HS-27A (cell line): ENCODE measurements at regions not wholly inside any gene's neighbourhood (a gene's known extent, or its start where the extent isn't known, plus 50 kb on each side); places are given as distances from the start of the nearest gene placed in this dataset.
A peak's percentile ranks its signal among the peaks of the same experiment; 100 is the strongest.
"Not testable (repeated sequence)": the region's sequence is repeated elsewhere in the genome, so short reads cannot be mapped to it uniquely, and the experiment has no call there.

Experiments used
- DNase-seq: peaks from one replicate; pipeline ENCODE4 v3.0.0-alpha.2; 2012; ENCODE audit warnings: low read depth, missing footprints

- no peak for DNase-seq
Observed at GRCh38 chr15:79539401-79539800, 107.3 kb downstream of the MINAR1 start.

GRCh38 chr15:79540551-79540950, 108.4 kb downstream of the MINAR1 start:
- DNase-seq = no peak

GRCh38 chr15:79541196-79541595, 109.1 kb downstream of the MINAR1 start:
- no peak for DNase-seq

GRCh38 chr15:79543097-79543496, 111.0 kb downstream of the MINAR1 start:
- DNase-seq = no peak

GRCh38 chr15:79549196-79549595, 117.1 kb downstream of the MINAR1 start:
- DNase-seq = no peak

GRCh38 chr15:79560384-79560783, 128.2 kb downstream of the MINAR1 start:
- DNase-seq = no peak

- no peak for DNase-seq
Observed at GRCh38 chr15:79561982-79562381, 129.8 kb downstream of the MINAR1 start.

GRCh38 chr15:79562403-79562815, 130.3 kb downstream of the MINAR1 start:
- DNase-seq = no peak

GRCh38 chr15:79562899-79563298, 130.8 kb downstream of the MINAR1 start:
- DNase-seq = no peak

- DNase-seq = no peak
Observed at GRCh38 chr15:79570004-79570403, 137.9 kb downstream of the MINAR1 start.

GRCh38 chr15:79572691-79573404, 140.7 kb downstream of the MINAR1 start:
- DNase-seq = no peak

- not testable (repeated sequence) for DNase-seq
Observed at GRCh38 chr15:79574431-79575273, 142.5 kb downstream of the MINAR1 start.

- DNase-seq = no peak
Observed at GRCh38 chr15:79582650-79583049, 150.5 kb downstream of the MINAR1 start.

- DNase-seq = no peak
Observed at GRCh38 chr15:79592126-79592525, 160.0 kb downstream of the MINAR1 start.

- DNase-seq = no peak
Observed at GRCh38 chr15:79593119-79593869, 161.2 kb downstream of the MINAR1 start.

GRCh38 chr15:79595306-79595705, 163.2 kb downstream of the MINAR1 start:
- no peak for DNase-seq

GRCh38 chr15:79595995-79596622, 164.0 kb downstream of the MINAR1 start:
- DNase-seq = peak; percentile 81

GRCh38 chr15:79598639-79599038, 166.5 kb downstream of the MINAR1 start:
- no peak for DNase-seq

- no peak for DNase-seq
Observed at GRCh38 chr15:79601405-79602086, 169.4 kb downstream of the MINAR1 start.

GRCh38 chr15:79602180-79602579, 170.0 kb downstream of the MINAR1 start:
- DNase-seq = no peak

GRCh38 chr15:79602731-79603130, 170.6 kb downstream of the MINAR1 start:
- peak; percentile 14 for DNase-seq
